ENCODE measurements at regions not wholly inside any gene's neighbourhood (a gene's known extent, or its start where the extent isn't known, plus 50 kb on each side); places are given as distances from the start of the nearest gene placed in this dataset.

- Histone ChIP-seq H2BK12ac (ENCODE audit: low read length) (no peak overlapping the region), H3K36me3 (replicated peaks in 1 of 2; ENCODE audit: control insufficient read depth in 2 of 2, insufficient read depth in 2 of 2, low read length in 2 of 2) (no peaks in the 10 kb centered on the region), H3K23ac (ENCODE audit: low read depth, low read length, poor library complexity) (no peak overlapping the region), H2AFZ (ENCODE audit: low read length) (no peak overlapping the region), H3K9me3 (replicated peaks in 1 of 2; ENCODE audit: control insufficient read depth in 2 of 2, insufficient read depth in 1 of 2, low read depth in 1 of 2, low read length in 2 of 2) (peaks cover 0 to 2% of the 10 kb centered on the region in 2 donors), H3K79me1 (ENCODE audit: low read depth, low read length) (no peaks in the 10 kb centered on the region), H2BK5ac (ENCODE audit: low read length) (no peak overlapping the region), H3K4me2 (ENCODE audit: insufficient read depth, low read length, poor library complexity, severe bottlenecking) (no peak overlapping the region), H3K4me3 (ENCODE audit: low read length in 2 of 2) (no peak overlapping the region), H3K14ac (ENCODE audit: low read length) (no peak overlapping the region), H3K27me3 (ENCODE audit: control insufficient read depth in 3 of 3, insufficient read depth in 3 of 3, low read depth in 1 of 3, low read length in 3 of 3) (peaks cover 0 to 19% (median 0%) of the 10 kb centered on the region in 3 experiments), H4K8ac (ENCODE audit: low read depth, low read length) (no peak overlapping the region), H3K4me1 (ENCODE audit: control insufficient read depth in 2 of 2, insufficient read depth in 1 of 2, low read depth in 1 of 2, low read length in 2 of 2) (no peaks in the 10 kb centered on the region), H2BK120ac (ENCODE audit: low read depth, low read length) (no peak overlapping the region), H4K91ac (ENCODE audit: low read depth, low read length, poor library complexity) (no peak overlapping the region), H3K4ac (ENCODE audit: low read length) (no peak overlapping the region), H3K27ac (replicated peaks; ENCODE audit: low read length) (no peak overlapping the region), H2BK15ac (ENCODE audit: low read length) (no peak overlapping the region), H3K18ac (ENCODE audit: low read length) (no peak overlapping the region), H2AK5ac (ENCODE audit: low read depth, low read length) (no peak overlapping the region), H3K9ac (ENCODE audit: low read depth, low read length, poor library complexity) (no peak overlapping the region)
- DNase-seq (ENCODE audit: low spot score) = no peak
These were observed 90.0 kb upstream of the SIX3 start for GRCh38 chr2:44851518-44851917.

GRCh38 chr2:44852594-44852993, 88.9 kb upstream of the SIX3 start:
- H3K18ac ChIP-seq (ENCODE audit: low read length) = no peak overlapping the region
- no peak for DNase-seq (ENCODE audit: low spot score)
- no peaks in the 10 kb centered on the region for H3K36me3 ChIP-seq (replicated peaks in 1 of 2; ENCODE audit: control insufficient read depth in 2 of 2, insufficient read depth in 2 of 2, low read length in 2 of 2)
- H3K14ac ChIP-seq (ENCODE audit: low read length) = no peak overlapping the region
- no peaks in the 10 kb centered on the region for H3K4me1 ChIP-seq (ENCODE audit: control insufficient read depth in 2 of 2, insufficient read depth in 1 of 2, low read depth in 1 of 2, low read length in 2 of 2)
- H3K4me3 ChIP-seq (ENCODE audit: low read length in 2 of 2) = no peak overlapping the region
- H2BK12ac ChIP-seq (ENCODE audit: low read length) = no peak overlapping the region
- H3K9me3 ChIP-seq (replicated peaks in 1 of 2; ENCODE audit: control insufficient read depth in 2 of 2, insufficient read depth in 1 of 2, low read depth in 1 of 2, low read length in 2 of 2) = peaks cover 0 to 2% of the 10 kb centered on the region in 2 donors
- H3K4ac ChIP-seq (ENCODE audit: low read length) = no peak overlapping the region
- no peak overlapping the region for H3K4me2 ChIP-seq (ENCODE audit: insufficient read depth, low read length, poor library complexity, severe bottlenecking)
- no peak overlapping the region for H2BK120ac ChIP-seq (ENCODE audit: low read depth, low read length)
- no CpG with 5 or more reads among the region's 2 CpGs for WGBS, 2 donors (ENCODE audit: extremely low coverage in 2 of 2, insufficient read length in 2 of 2, insufficient replicate concordance in 1 of 2)
- H3K79me1 ChIP-seq (ENCODE audit: low read depth, low read length) = no peaks in the 10 kb centered on the region
- H2BK15ac ChIP-seq (ENCODE audit: low read length) = no peak overlapping the region
- H2AK5ac ChIP-seq (ENCODE audit: low read depth, low read length) = no peak overlapping the region
- no peak overlapping the region for H4K8ac ChIP-seq (ENCODE audit: low read depth, low read length)
- no peak overlapping the region for H2AFZ ChIP-seq (ENCODE audit: low read length)
- no peak overlapping the region for H4K91ac ChIP-seq (ENCODE audit: low read depth, low read length, poor library complexity)
- no peak overlapping the region for H3K27ac ChIP-seq (replicated peaks; ENCODE audit: low read length)
- H3K27me3 ChIP-seq (ENCODE audit: control insufficient read depth in 3 of 3, insufficient read depth in 3 of 3, low read depth in 1 of 3, low read length in 3 of 3) = peaks cover 0 to 10% (median 0%) of the 10 kb centered on the region in 3 experiments
- no peak overlapping the region for H3K9ac ChIP-seq (ENCODE audit: low read depth, low read length, poor library complexity)
- no peak overlapping the region for H3K23ac ChIP-seq (ENCODE audit: low read depth, low read length, poor library complexity)
- no peak overlapping the region for H2BK5ac ChIP-seq (ENCODE audit: low read length)

- H3K4ac ChIP-seq (ENCODE audit: low read length) = no peak overlapping the region
- H3K4me2 ChIP-seq (ENCODE audit: insufficient read depth, low read length, poor library complexity, severe bottlenecking) = no peak overlapping the region
- no peak overlapping the region for H4K91ac ChIP-seq (ENCODE audit: low read depth, low read length, poor library complexity)
- H3K4me1 ChIP-seq (ENCODE audit: control insufficient read depth in 2 of 2, insufficient read depth in 1 of 2, low read depth in 1 of 2, low read length in 2 of 2) = no peaks in the 10 kb centered on the region
- no peak overlapping the region for H2BK12ac ChIP-seq (ENCODE audit: low read length)
- H3K36me3 ChIP-seq (replicated peaks in 1 of 2; ENCODE audit: control insufficient read depth in 2 of 2, insufficient read depth in 2 of 2, low read length in 2 of 2) = no peaks in the 10 kb centered on the region
- H2BK15ac ChIP-seq (ENCODE audit: low read length) = no peak overlapping the region
- no CpG with 5 or more reads among the region's 3 CpGs for WGBS, 2 donors (ENCODE audit: extremely low coverage in 2 of 2, insufficient read length in 2 of 2, insufficient replicate concordance in 1 of 2)
- no peaks in the 10 kb centered on the region for H3K79me1 ChIP-seq (ENCODE audit: low read depth, low read length)
- H3K27me3 ChIP-seq (ENCODE audit: control insufficient read depth in 3 of 3, insufficient read depth in 3 of 3, low read depth in 1 of 3, low read length in 3 of 3) = peaks cover 0 to 3% (median 0%) of the 10 kb centered on the region in 3 experiments
- no peak overlapping the region for H3K4me3 ChIP-seq (ENCODE audit: low read length in 2 of 2)
- H2BK120ac ChIP-seq (ENCODE audit: low read depth, low read length) = no peak overlapping the region
- no peaks in the 10 kb centered on the region for H3K9me3 ChIP-seq (replicated peaks in 1 of 2; ENCODE audit: control insufficient read depth in 2 of 2, insufficient read depth in 1 of 2, low read depth in 1 of 2, low read length in 2 of 2)
- no peak overlapping the region for H2AFZ ChIP-seq (ENCODE audit: low read length)
- no peak for DNase-seq (ENCODE audit: low spot score)
- H2AK5ac ChIP-seq (ENCODE audit: low read depth, low read length) = no peak overlapping the region
- no peak overlapping the region for H3K23ac ChIP-seq (ENCODE audit: low read depth, low read length, poor library complexity)
- H4K8ac ChIP-seq (ENCODE audit: low read depth, low read length) = no peak overlapping the region
- no peak overlapping the region for H3K18ac ChIP-seq (ENCODE audit: low read length)
- no peak overlapping the region for H3K9ac ChIP-seq (ENCODE audit: low read depth, low read length, poor library complexity)
- H2BK5ac ChIP-seq (ENCODE audit: low read length) = no peak overlapping the region
- H3K14ac ChIP-seq (ENCODE audit: low read length) = no peak overlapping the region
- no peak overlapping the region for H3K27ac ChIP-seq (replicated peaks; ENCODE audit: low read length)
These were observed 82.2 kb upstream of the SIX3 start for GRCh38 chr2:44859337-44859736.

GRCh38 chr2:44866152-44866551, 75.3 kb upstream of the SIX3 start:
- H4K91ac ChIP-seq (ENCODE audit: low read depth, low read length, poor library complexity) = no peak overlapping the region
- no peak overlapping the region for H3K23ac ChIP-seq (ENCODE audit: low read depth, low read length, poor library complexity)
- WGBS, 2 donors (ENCODE audit: extremely low coverage in 2 of 2, insufficient read length in 2 of 2, insufficient replicate concordance in 1 of 2) = no CpG with 5 or more reads among the region's 1 CpG
- peaks cover 0 to 1% of the 10 kb centered on the region in 2 donors for H3K9me3 ChIP-seq (replicated peaks in 1 of 2; ENCODE audit: control insufficient read depth in 2 of 2, insufficient read depth in 1 of 2, low read depth in 1 of 2, low read length in 2 of 2)
- no peak overlapping the region for H2BK120ac ChIP-seq (ENCODE audit: low read depth, low read length)
- no peak overlapping the region for H3K14ac ChIP-seq (ENCODE audit: low read length)
- H3K79me1 ChIP-seq (ENCODE audit: low read depth, low read length) = no peaks in the 10 kb centered on the region
- no peak overlapping the region for H2AK5ac ChIP-seq (ENCODE audit: low read depth, low read length)
- no peaks in the 10 kb centered on the region for H3K4me1 ChIP-seq (ENCODE audit: control insufficient read depth in 2 of 2, insufficient read depth in 1 of 2, low read depth in 1 of 2, low read length in 2 of 2)
- no peak overlapping the region for H3K4me3 ChIP-seq (ENCODE audit: low read length in 2 of 2)
- no peak overlapping the region for H3K4me2 ChIP-seq (ENCODE audit: insufficient read depth, low read length, poor library complexity, severe bottlenecking)
- no peak overlapping the region for H3K27ac ChIP-seq (replicated peaks; ENCODE audit: low read length)
- H3K27me3 ChIP-seq (ENCODE audit: control insufficient read depth in 3 of 3, insufficient read depth in 3 of 3, low read depth in 1 of 3, low read length in 3 of 3) = peaks cover 0 to 32% (median 0%) of the 10 kb centered on the region in 3 experiments
- H4K8ac ChIP-seq (ENCODE audit: low read depth, low read length) = no peak overlapping the region
- H2BK12ac ChIP-seq (ENCODE audit: low read length) = no peak overlapping the region
- H3K4ac ChIP-seq (ENCODE audit: low read length) = no peak overlapping the region
- H2BK5ac ChIP-seq (ENCODE audit: low read length) = no peak overlapping the region
- no peaks in the 10 kb centered on the region for H3K36me3 ChIP-seq (replicated peaks in 1 of 2; ENCODE audit: control insufficient read depth in 2 of 2, insufficient read depth in 2 of 2, low read length in 2 of 2)
- DNase-seq (ENCODE audit: low spot score) = no peak
- no peak overlapping the region for H3K18ac ChIP-seq (ENCODE audit: low read length)
- no peak overlapping the region for H2AFZ ChIP-seq (ENCODE audit: low read length)
- no peak overlapping the region for H2BK15ac ChIP-seq (ENCODE audit: low read length)
- no peak overlapping the region for H3K9ac ChIP-seq (ENCODE audit: low read depth, low read length, poor library complexity)

Measured in neuronal stem cell (in vitro differentiated cells).